HG03066 (cell line): ENCODE measurements at regions not wholly inside any gene's neighbourhood (a gene's known extent, or its start where the extent isn't known, plus 50 kb on each side); places are given as distances from the start of the nearest gene placed in this dataset.
"Not testable (repeated sequence)": the region's sequence is repeated elsewhere in the genome, so short reads cannot be mapped to it uniquely, and the experiment has no call there.

Experiments
- ATAC-seq: cut with Tn5 transposase; IDR thresholded peaks from one replicate; pipeline ENCODE4 v1.9.1; 2021; ENCODE audit warnings: low read depth; ENCODE audit not compliant: unreplicated experiment

DNA sequence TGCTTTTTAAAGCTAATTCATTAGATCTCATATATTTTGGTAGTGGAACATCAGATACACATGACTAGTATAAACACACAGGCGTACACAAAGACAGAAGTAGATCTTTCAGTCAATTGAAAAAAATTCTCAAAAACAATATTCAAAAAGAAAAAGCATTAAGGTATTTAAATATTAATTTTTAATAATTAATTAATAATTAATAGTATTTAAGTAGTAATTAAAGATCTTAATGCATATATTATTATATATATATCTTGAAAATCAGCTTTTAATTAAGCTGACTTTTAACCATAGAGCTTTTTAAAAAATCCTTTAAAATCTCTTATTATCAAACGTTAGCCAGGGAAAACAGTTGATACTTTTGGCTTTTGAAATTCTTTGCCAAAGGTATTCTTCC is 489.4 kb upstream of the PCDH20 start:
- ATAC-seq, result no peak

DNA sequence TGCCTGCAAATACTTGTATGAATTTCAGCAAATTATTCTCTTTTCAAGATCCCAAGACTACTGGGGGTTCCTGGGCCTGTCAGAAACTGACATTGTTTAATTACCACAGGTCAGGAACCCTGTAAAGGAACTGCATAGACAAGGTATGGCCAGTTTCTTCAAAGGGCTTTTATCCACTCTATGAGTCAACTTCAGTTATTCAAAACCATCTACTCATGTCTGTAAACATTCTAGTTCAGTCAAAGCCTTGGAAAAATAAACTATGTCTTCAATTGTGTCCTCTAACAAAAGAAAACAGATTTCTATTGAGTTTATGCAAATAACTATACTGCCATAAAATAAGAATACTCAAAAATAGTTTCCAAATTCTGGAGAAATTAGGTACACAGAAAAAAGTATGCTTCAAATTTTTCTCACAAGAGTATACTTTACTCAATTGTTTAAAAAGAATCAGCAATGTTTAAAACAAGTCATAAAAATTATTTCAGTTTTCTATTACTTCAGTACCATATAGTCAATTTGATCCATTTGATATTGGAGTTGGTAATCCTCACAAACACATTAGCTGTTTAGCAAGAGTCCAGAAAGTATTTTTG is 486.4 kb upstream of the PCDH20 start:
- ATAC-seq, result no peak

DNA sequence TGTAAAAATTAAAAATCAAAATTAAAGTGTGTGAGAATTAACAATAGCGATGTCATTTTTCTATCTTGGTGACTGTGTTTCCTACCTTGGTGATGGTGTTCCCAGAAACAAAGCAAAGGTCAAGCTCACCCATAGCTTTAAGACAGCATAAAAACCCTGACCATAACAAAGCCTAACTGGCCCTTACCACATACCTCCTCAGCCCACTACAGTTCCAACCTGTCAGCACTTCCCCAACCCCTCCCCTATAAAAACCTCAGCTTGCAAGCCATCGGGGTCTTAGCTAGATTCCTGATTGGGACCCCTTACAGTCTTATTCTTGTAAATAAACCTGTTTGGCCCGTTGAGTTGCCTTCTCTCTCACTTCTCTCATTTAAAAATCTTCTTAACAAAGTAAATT is 484.4 kb upstream of the PCDH20 start:
- no peak for ATAC-seq

DNA sequence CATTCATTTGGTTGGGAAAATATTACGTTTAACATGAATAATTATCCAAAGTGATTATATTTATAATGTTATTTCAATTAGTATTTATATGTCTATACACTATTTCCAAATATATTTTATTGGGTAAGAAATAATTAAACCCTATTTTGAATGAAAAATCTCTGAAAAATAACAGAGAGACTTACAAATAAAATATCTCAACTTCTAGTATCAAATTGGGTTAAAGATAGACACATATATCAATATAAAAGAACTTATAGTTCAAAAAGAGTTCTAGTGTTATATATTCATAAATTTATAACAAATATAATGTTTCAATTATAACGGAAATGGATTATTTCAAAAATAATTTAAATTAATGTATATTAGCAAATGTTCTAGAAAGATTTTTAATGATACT is 482.6 kb upstream of the PCDH20 start:
- no peak for ATAC-seq

DNA sequence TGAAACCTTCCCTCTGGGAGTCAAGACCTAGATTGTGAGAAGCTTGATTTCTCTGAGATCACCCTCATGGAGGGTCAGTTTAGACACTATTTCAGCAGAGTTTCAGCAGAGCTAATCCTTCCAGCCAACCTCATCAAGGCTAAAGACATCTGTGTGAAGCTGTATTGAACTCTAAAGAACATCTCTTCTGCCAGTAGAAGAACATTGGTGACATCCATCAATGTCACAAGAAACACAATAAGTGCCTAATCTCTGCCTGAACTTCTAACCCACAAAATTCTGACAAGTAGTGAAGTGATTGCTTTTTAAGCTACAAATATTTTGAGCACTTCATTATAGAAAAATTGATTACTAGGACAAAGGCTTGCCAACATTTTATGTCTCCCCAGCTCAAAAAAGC is 475.8 kb upstream of the PCDH20 start:
- ATAC-seq, result no peak

DNA sequence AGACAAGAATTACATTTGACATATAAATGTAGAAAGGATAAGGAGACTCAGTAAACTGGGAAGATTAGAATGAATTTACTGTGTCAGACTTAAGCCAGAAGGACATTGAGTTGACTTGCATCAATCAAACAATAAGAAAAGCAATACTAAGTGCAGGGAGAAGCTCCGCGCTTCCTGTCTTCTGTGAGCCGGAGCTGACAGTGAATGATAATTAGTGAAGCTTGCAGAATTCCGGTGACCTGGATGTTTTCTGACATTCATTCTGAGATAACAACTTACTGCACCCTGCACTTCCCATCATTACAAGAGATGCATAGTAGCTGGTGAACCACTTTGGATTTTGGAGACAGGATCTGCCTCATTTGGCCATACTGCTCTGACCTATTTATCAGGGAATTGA is 469.2 kb upstream of the PCDH20 start:
- no peak for ATAC-seq

DNA sequence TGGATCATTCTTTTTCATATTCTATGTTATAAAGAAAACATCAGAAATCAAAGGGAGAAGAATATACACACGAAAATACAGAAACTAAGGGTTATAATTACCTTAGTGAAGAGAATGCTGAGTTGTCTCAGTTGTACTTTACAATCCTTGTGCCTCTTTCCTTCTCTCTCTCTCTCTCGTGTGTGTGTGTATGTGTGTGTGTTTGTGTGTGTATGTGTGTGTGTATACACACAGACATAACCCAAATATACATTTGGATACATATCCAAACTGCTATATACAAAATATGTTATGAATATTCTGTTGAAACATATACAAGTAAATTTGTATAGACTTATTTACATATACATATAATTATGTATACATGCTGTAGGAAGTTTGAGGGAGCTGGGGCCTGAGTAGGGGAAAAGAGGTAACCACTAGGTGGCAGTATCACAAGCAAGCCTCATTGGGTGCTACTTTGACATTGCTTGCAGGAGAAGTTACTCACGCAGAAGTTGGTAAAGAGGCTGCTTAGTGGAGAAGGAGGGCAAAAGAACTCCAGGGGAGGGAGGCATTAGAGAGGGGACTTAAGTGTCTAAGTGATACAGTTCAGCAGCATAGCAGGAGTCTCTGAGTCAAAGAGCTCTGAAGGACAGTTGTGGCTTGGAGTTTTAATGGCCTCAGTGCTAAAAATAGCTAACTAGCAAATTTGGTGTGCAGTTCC is 465.1 kb upstream of the PCDH20 start:
- peak; percentile 88 for ATAC-seq

DNA sequence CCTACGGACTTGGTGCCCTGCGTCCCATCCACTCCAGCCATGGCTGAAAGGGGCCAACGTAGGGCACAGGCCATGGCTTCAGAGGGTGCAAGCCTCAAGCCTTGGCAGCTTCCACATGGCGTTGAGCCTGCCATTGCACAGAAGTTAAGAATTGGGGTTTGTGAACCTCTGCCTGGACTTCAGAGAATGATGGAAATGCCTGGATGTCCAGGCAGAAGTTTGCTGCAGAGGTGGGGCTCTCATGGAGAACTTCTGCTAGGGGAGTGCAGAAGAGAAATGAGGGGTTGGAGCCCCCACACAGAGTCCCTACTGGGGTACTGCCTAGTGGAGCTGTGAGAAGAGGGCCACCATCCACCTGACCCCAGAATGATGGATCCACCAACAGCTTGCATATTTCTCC is 462.9 kb upstream of the PCDH20 start:
- ATAC-seq, result not testable (repeated sequence)

DNA sequence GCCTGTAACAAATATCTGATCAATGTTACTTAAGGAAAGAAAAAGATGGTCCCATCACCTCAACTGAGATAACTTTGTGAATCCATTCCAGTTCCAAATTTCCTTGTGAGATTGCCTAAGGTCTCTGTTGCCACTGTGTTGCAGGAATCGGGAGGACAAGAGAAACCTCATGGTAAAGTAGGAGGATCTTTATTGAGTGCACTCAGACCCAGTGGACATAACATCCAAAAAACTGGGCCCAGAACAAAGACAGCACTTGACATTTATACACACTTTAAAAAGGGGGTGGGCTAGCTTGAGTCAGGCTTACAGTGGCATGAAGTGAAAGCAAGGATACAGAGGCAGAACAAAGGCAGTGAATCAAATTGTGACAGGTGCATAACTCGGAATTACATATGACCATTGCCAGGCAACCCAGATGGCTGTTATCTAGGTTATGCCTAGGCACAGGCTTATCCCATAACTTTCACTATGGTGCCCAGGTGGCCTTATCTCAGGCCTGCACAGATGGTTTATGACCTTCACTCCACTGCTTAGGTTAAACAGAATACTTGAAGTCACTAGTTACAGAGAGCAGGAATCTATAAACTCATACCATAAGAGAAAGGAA is 459.4 kb upstream of the PCDH20 start:
- ATAC-seq, result no peak

DNA sequence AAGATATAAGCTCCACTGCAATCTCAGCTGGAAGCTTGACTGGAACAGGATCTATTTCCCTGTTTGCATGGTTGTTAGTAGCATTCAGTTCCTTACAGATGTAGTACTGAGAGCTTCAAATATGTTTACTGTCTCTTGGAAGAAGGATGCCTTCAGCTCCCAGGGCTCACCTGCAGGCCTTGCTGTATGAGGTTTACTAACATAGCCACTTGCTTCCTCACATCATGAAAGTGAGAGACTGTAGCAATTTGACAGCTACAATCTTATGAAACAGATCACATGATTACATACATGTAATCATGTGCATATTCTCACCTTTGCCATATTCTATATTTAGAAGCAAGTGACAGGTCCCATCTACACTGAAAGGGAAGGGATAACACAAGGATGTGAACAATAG is 458.1 kb upstream of the PCDH20 start:
- ATAC-seq, result no peak

DNA sequence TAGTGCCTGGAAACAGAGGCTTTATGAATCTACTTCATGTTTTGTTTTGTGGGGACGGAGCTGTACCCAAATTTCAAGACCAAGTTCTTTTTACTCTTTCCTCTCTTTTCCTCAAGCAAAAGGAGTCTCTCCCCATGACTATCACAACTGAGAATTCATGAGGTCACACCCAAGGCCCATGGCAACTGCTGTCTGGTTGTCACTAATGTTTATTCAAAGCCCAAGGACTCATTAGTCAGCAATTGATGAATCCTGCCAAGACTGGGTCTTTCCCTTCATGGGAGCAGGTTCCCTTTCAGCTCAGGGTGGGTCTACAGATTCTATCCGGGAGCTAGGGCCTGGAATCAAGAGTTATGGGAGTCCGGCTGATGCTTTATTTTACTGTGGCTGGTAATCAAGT is 441.5 kb upstream of the PCDH20 start:
- no peak for ATAC-seq

DNA sequence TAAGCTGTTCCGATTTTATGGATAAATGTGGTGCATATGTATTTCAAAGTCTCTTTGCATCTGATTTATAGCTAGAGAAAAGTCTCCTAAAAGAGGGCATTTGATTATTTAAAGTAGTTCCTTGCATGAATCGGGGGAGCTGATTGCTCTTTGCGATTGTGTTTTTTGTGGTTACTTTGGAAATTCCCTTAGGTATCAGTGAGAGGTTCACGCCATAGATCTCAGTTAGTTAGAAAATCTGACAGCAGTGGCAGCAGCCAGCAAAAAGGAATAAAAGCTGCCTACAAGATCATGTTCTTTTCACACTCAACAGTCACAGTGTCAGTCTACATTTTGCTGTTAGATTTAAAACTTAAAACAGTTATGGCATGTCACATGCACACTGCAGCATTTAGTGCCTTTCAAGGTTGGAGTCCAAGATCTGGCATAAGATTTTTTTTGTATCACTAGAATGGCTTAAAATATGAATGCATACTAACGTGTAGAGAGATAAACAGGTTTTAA is 436.5 kb upstream of the PCDH20 start:
- ATAC-seq, result no peak

DNA sequence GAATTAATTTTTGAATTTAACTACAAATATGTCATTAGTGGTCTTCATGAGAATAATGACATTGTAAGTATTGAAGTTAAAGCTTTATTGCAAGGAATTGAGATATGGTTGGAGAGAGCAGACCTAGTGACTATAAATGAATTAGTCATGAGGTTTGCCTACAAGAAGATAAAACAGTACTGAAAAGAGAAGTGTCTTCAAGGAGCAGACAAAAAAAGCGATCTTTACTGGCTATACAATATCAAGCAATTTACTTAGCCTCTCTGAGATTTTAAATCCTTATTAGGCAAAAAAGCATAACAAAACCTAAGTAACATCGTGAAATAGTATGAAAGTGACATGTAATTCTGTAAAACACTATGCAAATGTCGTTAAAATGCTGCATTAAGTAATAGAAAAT is 435.1 kb upstream of the PCDH20 start:
- no peak for ATAC-seq

DNA sequence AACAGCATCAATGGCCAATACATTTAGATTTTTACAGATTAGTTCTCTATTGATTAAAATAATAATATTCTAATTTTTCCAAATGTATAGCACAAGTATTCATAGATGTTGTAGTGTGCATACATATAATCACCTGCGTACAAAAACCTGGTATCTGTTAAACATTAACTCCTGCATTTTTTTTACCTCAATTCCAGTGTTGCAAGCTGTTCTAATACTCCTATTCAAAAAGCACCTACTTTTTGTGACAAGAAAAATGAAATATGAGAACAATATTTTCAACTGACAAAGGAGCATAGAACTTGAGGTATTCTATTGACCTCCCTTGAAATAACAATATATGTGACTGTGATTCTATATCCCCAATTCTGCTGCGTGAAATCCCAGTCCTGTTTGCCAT is 422.9 kb upstream of the PCDH20 start:
- no peak for ATAC-seq

DNA sequence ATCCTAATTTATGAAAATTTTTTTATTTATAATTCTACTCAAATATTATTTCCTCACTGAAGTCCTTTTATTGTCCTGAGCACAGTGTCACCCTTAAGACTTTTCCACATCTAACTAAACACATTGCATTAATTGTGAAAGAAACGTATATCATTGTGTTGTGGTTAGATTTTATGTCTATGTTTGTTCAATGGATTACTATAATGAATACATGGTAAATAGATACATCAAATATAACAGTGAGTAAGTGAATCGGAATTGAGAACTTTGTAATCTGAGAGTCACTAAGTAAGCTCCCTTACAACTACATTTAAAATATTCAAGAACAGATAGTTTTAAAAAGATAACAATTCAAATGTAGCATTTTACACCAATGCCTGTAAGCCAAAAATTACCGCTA is 417.6 kb upstream of the PCDH20 start:
- no peak for ATAC-seq

DNA sequence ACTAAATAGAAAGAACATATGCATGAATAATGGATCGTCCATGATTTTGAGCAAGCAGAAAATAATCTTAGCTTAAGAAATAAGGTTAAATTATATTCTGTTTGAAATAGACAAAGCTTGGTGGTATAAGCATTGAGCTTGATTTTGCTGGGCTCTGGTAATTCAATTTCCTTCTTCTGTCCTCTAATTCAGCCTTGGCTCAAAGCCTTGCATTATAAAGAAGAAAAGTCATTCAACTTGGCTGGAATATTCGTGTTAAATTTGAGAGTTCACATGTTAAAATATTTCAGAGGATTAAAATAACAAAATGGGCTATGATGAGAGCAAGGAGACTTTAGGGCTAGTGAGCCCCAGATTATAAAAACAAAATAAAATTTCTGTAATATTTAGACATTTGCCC is 415.4 kb upstream of the PCDH20 start:
- no peak for ATAC-seq

DNA sequence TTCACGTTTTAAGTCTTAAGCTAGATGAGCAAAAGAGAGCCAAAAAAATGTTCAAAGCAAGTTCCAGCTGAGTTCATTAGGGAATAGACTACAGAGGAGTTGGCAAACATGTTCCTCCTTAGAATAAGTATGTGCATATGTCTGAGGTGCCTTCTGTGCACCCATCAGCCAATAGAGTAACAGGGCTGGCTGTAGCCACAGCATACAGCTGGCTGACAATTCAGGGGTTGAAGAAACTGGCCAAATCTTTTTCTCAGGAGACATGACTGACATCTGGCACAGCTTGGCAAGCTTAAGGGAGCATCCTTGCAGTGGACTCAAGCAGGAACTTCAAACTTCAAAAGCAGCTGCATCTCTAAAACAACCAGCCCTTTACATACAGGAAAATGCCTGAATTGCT is 414.8 kb upstream of the PCDH20 start:
- no peak for ATAC-seq

DNA sequence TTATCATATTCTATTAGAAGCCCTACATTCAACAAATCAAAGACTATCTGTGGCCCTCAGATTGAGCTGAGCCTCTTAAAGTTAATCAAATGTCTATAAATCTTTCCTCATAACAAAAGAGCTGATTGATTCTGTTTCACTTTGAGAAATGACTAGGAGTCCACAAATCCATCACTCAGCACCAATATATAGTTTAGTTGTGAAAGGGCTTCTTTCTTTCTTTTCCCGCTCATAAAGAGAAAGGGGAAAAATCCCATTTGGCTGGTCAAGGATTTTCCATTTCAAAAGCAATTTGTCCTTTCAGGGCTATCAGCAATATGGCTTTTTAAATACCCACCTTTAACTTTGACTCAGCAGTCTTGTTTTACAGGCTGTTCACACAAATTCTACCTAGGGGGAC is 408.5 kb upstream of the PCDH20 start:
- ATAC-seq, result no peak

DNA sequence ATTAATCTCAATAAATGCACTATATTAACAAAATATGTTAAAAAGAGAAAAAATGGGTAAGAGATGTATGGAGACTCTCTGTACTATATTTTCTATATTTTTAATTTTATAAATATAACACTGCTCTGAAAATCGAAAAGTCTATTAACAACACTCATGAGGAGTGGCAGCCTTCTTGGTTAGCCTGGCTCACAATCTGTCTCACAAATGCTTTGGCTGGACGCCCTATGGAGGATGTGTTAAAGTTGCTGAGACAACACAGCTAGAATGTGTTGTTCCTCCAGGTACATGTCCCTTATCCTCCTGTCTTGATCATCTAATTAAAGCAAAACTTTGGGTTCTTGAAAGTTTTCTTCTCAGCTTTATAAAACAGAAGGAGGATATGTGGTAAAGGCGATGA is 396.6 kb upstream of the PCDH20 start:
- ATAC-seq, result no peak

DNA sequence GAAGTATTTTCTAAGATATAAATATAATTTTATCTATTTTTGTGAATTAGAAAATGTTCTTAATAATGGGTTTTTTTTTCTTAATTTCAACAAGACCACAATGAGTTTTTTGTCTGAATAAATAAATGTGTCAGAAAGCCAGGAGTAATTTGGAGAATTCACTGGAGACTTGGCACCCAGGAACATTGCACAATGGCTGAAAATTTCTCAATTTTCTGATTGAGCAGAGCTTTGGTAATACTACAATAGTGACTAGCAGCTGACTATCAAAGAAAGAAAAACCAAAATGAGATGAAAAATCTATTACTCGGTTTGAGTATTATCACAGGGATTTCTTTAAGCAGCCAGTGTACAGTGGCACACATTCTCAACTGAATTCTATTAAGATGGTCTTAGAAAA is 394.4 kb upstream of the PCDH20 start:
- ATAC-seq, result no peak

DNA sequence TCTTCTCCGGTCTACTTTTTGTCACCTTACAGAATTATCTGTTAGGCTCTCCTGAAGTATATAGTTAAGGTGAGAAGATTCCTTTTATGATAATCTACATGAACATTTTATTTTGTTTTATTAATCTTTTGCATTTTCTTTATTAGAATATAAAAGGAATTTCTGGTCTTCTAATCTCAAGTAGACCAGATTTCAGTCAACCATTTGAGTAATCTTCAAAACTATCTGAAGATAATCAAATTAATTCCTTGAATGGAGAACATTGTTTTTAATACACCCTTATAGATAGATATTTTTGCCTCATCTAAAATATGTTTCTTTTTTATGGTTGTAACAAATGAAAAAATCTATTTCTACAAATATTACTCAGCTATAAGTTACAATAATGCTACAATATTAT is 381.7 kb upstream of the PCDH20 start:
- ATAC-seq, result no peak

DNA sequence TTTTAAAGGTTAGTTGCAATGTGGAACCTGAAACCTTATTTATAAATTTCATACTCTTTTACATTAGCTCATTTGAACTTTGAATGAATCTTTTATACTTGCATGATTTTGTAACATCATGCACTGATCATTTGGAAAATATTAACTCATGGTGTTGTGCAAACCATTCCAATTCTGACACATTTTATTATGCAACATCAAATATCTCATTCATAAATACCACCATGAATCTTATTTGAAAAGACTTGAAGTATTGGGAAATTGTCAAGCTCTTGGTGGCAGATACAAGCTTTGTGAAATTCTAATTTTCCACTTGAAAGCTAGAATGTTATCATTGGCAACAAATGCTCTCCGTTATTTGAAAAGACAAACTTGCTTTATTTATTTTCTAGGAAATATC is 379.9 kb upstream of the PCDH20 start:
- ATAC-seq, result no peak
